HG02870 (cell line): ENCODE measurements at regions not wholly inside any gene's neighbourhood (a gene's known extent, or its start where the extent isn't known, plus 50 kb on each side); places are given as distances from the start of the nearest gene placed in this dataset.
"Not testable (repeated sequence)": the region's sequence is repeated elsewhere in the genome, so short reads cannot be mapped to it uniquely, and the experiment has no call there.

Experiments
- ATAC-seq: cut with Tn5 transposase; IDR thresholded peaks from one replicate; pipeline ENCODE4 v1.9.1; 2021; ENCODE audit warnings: mild to moderate bottlenecking, moderate library complexity; ENCODE audit not compliant: unreplicated experiment

DNA sequence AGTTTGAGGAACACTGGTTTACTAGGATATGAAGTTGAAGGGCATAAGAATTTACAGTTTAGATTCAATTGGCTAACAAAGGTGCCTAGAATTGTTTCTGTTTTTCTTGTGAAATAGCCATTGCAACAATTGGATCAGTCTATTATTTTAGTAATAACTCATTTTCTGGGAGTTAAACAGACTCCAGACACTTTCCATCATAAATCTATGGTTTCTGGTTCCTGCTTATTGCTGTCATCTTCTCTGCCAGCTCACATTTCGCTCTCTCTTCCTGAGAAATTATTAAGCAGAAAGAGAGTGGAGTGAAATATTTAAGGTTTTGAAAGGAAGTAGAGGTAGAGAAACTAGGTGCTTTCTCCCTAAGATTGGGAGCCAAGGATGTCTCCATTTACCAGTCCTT, 165.1 kb upstream of the PRR16 start:
- ATAC-seq, result no peak

GRCh38 chr5:120304663-120305062, 159.4 kb upstream of the PRR16 start:
- no peak for ATAC-seq

GRCh38 chr5:120306303-120306702, 157.8 kb upstream of the PRR16 start:
- ATAC-seq, result no peak

DNA sequence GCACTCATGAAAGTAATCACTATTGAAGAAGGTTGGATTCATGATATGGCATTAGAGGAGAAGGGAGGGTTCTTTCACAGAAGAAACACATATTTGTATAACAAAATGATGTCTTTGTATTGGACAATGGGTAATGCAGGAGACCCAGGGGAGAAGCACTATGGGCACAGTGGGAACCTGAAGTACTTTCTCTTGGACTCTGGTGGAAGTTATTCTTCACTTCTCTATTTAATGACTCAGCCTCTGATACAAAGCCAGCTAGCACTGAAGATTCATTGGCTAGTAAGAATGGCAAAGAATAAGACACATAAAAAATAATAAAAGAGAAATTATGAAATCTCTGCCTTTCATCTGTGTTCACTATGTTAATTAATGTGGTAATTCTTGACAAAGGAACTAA, 149.9 kb upstream of the PRR16 start:
- no peak for ATAC-seq

DNA sequence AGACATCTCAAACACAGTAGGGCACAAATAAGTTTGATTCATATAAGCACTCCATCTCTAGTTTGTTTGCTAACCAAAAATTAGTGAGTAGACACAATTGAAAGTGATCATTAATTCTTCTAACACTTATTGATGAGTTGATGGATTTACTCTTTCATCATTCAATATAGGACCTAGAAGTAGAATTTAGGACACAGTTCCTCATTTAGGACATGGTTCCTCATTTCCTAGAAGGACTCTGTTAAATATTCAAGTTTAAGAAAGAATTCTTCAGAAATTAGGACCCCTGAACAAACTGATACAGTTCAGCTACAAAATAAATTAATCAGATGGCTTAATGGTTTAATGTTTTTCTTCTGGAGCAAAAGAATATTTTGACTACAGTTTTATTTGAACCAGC, 143.5 kb upstream of the PRR16 start:
- no peak for ATAC-seq

DNA sequence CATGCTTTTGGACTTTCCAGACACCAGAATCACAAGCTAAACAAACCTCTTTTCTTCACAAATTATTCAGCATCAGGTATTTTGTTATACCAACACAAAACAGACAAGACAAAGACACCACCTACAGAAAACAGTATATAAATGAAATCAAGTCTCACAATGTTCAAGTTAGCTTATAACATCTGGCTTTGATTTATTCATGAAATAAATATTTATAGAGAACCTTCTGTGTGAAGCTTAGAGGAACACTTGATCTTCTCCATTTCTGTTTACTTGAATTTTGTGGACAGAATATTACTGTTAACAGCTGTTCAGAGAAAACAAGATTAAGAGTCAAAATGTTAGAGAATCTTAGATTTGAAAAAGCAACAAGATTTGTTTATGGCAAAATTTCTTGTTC, 137.4 kb upstream of the PRR16 start:
- no peak for ATAC-seq

- ATAC-seq, result no peak
Measured at GRCh38 chr5:120327180-120327579, 136.9 kb upstream of the PRR16 start.

- no peak for ATAC-seq
Measured at GRCh38 chr5:120329095-120329494, 135.0 kb upstream of the PRR16 start.

- ATAC-seq, result no peak
Measured at GRCh38 chr5:120330558-120330957, 133.5 kb upstream of the PRR16 start.

GRCh38 chr5:120344181-120344580, 119.9 kb upstream of the PRR16 start:
- no peak for ATAC-seq

DNA sequence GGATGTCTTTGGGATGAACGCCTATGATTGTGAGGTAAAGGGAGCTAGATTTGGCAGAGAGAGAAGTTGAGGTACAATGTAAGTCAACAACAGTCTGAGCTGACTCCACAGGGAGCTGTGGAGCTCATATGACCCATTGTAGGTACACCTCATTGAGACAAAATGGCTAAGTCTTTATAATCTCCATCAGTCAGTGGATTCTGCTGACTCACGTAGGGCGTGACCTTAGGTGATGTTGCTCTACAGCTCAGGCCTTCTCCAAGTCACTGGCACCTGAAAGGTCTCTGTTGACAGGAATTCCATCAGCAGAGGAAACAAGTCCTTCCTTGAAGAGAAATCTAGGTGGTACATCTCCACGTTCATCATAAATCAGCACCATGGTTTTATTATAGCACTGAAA, 118.2 kb upstream of the PRR16 start:
- no peak for ATAC-seq

- ATAC-seq, result not testable (repeated sequence)
Measured at GRCh38 chr5:120351071-120351470, 113.0 kb upstream of the PRR16 start.

DNA sequence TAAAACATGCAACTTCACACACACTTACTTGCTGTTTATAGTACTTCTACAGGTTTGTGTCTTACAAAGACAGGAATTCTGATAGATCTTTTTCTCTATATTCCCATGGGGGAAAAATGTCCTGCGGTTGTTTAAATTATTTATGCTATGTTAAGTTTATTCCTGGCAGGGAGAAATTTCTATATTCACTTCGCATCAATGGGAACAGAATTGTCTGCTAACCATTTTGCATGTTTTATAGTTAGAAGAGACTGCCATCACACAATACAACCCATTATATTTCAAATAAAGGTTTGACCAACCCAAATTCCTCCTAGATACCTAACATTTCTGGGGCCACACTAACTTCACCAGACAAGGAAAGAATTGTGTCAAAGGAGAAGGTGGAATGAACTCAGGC, 110.0 kb upstream of the PRR16 start:
- no peak for ATAC-seq

DNA sequence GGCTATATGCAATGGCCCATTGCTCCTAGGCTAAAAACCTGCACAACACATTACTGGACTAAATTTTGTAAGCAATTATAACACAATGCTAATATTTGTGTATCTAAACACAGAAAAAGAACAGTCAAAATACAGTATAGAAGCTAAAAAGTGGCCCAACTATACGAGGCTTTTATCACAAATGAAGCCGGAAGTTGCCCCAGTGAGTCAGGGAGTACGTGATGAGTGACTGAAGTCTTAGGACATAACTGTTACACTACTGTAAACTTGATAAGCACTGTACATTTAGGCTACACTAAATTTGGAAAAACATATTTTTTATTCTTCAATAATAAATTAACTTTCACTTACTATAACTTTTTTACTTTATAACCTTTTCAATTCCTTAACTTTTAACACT, 105.2 kb upstream of the PRR16 start:
- no peak for ATAC-seq

- no peak for ATAC-seq
Measured at GRCh38 chr5:120361941-120362340, 102.2 kb upstream of the PRR16 start.

GRCh38 chr5:120362426-120362825, 101.7 kb upstream of the PRR16 start:
- ATAC-seq, result no peak

DNA sequence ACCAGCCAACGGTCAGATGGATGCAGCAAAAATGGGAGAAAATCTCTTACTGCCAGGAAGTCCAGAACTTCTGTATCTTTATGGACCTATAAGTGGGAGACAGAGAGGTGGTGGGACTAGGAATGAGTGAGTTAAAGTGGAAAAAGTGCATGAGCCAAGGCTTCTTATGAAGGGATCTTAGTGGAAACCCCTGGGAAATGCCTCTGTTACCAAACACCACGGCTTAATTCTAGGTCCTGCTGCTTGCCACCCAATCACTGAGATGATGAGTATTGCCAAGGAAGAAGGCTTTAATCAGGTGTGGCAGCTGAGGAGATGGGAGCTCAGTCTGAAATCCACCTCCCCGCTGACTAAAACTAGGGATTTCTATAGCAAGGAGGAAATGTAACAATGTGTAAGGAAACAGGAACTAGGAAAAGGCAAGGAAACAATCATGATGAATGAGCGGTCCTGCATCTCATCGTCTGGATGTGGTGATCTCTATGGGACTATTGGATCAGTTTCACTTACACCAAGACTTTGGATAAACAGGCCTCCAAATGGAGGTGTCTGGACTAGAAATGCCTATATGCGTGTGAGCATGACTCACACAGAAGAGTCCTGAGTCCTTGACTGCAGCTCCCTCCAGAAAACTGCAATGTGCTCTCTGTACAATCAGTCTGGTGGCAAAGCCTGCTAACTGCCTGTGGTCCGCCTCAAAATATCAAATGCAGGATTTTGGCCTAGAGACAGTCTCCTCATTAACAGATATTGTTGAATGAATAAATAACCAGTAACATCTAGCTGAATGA, 98.2 kb upstream of the PRR16 start:
- ATAC-seq, result no peak

GRCh38 chr5:120367896-120368634, 96.0 kb upstream of the PRR16 start:
- no peak for ATAC-seq

GRCh38 chr5:120368923-120369715, 95.0 kb upstream of the PRR16 start:
- no peak for ATAC-seq

- ATAC-seq, result no peak
Measured at GRCh38 chr5:120372899-120373298, 91.2 kb upstream of the PRR16 start.

DNA sequence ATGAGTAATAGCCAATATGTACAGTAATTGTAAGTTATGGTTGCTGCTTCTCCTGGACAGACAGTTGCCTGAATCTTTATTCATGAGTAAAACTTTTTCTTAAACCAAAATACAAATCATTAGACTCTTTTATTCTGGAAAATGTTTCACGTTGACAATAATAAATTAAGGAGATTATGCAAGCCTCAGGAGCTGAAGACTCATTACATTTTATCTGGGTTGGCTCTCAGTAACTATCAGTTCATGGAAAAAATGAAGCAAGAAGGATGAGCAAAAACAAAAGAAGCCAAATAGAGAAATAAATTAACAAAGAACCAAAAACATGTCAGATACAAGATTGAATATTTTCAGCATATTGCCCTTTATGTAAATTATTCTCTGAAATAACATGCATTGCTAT, 88.9 kb upstream of the PRR16 start:
- no peak for ATAC-seq

GRCh38 chr5:120380644-120381043, 83.5 kb upstream of the PRR16 start:
- no peak for ATAC-seq
